ENCODE measurements at regions not wholly inside any gene's neighbourhood (a gene's known extent, or its start where the extent isn't known, plus 50 kb on each side); places are given as distances from the start of the nearest gene placed in this dataset.

DNA sequence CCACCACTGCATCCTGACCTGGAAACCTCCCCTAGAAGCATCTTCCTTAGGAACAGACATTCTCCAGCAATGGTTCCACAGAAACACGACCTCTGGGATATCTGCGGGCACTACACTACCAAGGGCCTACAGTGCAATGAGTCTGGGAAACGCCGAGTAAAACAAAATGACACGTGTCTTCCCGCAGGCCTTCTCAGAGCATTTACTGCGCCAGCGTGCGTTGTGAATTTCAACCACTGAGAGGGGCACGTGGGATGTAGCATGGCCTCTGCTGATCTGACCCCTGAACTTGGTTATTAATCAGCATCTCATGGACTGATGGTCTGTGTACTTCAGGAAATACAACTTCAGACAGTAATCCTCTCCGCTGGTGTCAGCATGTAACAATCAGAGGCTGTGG lies 173.0 kb downstream of the C16orf95 start:
- TF ChIP-seq, protein P1, sequence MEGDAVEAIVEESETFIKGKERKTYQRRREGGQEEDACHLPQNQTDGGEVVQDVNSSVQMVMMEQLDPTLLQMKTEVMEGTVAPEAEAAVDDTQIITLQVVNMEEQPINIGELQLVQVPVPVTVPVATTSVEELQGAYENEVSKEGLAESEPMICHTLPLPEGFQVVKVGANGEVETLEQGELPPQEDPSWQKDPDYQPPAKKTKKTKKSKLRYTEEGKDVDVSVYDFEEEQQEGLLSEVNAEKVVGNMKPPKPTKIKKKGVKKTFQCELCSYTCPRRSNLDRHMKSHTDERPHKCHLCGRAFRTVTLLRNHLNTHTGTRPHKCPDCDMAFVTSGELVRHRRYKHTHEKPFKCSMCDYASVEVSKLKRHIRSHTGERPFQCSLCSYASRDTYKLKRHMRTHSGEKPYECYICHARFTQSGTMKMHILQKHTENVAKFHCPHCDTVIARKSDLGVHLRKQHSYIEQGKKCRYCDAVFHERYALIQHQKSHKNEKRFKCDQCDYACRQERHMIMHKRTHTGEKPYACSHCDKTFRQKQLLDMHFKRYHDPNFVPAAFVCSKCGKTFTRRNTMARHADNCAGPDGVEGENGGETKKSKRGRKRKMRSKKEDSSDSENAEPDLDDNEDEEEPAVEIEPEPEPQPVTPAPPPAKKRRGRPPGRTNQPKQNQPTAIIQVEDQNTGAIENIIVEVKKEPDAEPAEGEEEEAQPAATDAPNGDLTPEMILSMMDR (conservative IDR thresholded peaks at IDR 0.05; ENCODE audit: low read depth, low read length) = no peak
- TF ChIP-seq EZH2 (IDR thresholded peaks at IDR 0.05; ENCODE audit: borderline replicate concordance, low read depth, low read length, poor library complexity, severe bottlenecking) = no peak
